NCI-H1105 (cell line): ENCODE measurements at regions not wholly inside any gene's neighbourhood (a gene's known extent, or its start where the extent isn't known, plus 50 kb on each side); places are given as distances from the start of the nearest gene placed in this dataset.
"Not testable (repeated sequence)": the region's sequence is repeated elsewhere in the genome, so short reads cannot be mapped to it uniquely, and the experiment has no call there.

Experiments used
- DNase-seq: peaks from one replicate; lab custom pipeline; 2025; lab: John Stamatoyannopoulos, UW

DNA sequence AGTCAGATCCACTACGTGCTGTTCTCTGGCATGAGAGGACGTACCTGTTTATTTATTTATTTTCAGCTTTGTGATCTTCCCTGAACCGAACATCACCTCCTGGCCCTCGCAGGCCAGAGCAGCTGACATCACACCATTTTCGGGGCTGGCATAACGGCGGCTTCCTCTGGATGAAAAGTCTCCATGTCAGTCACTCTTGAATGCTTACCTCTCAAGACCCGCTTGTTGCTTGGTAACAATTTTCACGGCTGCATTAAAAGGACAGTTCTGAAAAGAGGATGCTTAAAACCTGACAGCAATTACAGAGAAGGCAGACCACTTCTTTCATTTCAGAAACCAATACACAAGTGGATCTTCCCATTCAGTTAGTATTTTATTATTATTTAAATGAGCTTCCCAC, 159.8 kb upstream of the CDH4 start:
- DNase-seq = no peak

DNA sequence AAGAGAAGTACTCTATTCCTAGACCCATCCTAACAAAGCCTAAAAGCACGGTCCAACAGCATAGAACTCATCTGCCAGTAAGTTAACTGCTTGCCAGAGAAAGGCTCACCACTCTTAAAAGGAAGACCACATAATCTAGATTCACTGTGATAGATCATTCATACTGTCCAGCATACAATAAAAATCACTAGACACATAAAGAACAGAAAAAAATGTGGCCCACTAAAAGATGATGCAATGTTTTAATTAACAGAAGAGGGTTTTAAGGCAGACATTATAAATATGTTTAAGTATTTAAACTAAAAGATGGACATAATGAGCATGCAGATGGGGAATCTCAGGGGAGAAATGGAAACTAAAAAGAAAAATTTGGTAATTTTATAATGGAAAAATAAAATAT, 157.5 kb upstream of the CDH4 start:
- DNase-seq = no peak

DNA sequence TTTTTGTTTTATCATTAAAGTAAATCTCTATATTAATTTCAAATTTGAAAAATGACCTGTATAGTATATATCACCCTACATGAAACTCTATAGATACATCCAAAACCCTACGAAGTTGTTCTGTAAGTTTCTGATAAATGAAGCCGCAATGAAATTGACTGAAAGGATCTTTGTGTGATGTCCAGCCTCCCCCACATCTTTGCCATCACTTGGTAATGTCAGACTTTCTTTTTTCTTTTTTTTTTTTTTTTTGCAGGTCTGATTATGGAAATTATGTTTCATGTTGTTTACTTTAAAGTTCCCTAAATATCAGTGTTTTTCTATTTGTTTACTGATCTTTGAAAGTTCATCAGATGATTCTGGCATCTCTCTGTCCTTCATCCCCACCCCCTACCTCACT, 155.6 kb upstream of the CDH4 start:
- no peak for DNase-seq

DNA sequence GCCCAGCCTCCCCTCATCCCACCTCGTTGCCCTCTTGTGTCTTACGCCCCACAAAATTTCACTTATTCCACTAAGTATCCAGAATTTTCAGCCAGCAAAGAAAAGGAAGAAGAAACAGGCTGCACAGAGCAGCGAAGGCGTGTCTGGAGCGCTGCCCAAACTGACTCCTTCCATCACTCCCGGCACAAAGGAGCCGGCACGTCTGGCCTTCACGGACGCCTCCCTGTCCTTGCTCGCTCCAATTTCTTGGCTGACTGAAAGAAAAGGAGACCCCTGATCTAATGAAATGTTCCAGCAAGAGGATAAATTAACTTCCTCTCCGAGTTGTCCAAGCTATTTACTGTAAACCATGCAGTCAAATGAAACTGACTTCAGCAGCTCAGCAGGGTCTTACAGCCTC, 152.3 kb upstream of the CDH4 start:
- no peak for DNase-seq

DNA sequence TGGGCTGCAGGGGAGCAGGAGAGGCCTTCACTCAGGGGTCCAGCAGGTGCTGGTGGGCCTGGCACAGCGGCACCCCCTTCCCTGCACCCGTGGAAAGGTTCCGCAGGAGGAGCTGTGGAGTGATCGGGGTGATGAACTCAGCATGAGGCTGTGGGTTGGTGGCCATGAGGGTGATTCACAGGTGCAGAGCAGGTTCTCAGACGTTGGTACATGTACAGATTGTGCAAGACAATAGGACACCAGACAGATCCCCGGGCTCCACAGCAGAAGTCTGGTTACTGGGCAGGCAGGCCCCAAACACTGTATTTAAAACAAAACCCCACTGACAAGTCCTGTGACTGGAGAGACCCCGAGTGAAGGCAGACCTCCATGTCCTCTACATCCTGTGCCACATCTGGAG, 151.6 kb upstream of the CDH4 start:
- no peak for DNase-seq

DNA sequence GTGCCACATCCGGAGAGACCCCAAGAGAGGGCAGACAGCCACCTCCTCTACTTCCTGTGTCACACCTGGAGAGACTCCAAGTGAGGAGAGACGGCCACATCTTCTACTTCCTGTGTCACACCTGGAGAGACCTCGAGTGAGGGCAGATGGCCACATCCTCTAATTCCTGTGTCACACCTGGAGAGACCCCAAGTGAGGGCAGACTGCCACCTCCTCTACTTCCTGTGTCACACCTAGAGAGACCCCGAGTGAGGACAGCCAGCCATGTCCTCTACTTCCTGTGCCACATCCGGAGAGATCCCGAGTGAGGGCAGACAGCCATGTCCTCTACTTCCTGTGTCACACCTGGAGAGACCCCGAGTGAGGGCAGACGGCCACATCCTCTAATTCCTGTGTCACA, 150.7 kb upstream of the CDH4 start:
- not testable (repeated sequence) for DNase-seq

DNA sequence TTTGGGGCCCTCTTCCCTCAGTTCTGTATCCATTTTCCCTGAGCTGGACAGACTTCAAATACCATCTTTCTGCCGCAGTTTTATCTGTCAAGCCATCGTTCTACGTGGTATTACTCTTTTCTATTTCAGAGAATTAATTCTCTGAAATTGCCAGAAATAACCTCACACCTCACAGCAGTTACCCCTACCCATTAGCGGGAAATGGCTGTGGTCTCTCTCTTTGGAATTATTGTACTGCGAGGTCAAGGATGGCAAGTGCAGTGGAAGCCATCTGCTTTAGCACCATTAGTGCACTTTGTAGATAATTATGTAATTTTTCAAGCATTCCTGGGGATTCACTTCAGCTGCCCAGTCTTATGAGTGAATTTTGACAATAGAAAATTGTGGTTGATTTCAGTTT, 147.8 kb upstream of the CDH4 start:
- no peak for DNase-seq

DNA sequence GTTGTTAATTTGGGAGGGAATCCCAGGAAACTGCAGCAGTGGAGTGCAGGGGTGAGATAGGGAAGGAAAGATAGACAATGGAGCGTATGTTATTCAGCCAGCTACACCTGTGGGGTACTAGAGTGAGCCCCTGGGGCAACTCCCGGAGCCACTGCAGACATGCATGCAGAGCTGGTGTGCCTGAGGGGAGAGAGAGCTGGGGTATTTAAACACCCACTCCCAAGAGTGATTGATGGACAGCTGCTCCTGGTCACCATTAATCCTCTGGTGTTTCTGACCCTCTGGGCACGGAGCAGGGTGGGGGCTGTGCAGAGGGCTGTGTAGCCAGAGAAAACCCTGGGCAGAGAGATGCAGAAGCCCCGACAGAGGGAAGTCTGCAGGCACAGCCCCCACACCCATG, 146.7 kb upstream of the CDH4 start:
- no peak for DNase-seq

DNA sequence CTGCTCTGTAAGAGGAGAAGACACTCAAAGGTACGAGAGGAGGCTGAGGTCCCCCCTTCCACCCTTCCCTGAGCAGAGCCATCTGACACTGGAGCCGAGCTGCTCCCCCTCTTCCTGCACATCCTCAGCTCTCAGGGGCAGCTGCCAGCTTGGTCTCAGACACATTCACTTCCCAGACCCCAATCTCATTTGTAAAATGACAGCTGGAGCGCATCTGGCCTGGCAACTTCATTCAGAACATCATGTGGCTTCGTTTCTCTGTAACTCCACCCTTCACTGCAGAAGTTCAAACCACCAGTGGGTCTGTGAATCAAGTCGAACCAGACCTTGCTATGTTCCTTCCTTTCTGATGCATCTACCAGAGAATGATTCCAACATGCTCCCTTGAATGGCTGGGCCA, 145.6 kb upstream of the CDH4 start:
- no peak for DNase-seq

DNA sequence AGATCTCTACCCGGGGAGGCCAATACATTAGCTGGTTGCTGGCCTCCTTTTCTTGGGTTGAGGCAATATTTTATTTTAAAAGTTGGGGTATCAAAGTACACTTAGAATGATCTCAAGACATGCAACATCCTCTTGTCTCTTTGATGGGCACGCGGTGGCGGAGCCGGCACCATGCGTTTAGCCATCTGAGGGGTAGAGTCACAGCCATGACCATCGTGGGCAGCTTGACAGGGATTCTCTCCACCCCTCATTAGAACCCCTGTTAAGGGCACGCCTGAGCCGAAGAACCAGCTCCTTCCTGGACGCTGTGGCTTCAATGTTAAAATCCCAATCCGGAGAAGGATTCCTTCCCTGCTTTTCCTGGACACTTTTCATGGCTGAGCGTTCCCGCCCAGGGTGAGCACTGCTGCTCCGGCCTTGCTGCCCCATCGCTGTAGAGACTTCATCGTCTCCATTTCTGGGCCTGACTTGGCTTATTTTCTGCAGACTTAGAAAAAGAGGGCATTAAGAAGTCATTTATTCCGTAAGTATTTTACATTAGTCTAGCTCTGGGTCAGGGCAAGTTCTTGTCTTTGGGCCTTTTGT, 142.7 kb upstream of the CDH4 start:
- DNase-seq = no peak

DNA sequence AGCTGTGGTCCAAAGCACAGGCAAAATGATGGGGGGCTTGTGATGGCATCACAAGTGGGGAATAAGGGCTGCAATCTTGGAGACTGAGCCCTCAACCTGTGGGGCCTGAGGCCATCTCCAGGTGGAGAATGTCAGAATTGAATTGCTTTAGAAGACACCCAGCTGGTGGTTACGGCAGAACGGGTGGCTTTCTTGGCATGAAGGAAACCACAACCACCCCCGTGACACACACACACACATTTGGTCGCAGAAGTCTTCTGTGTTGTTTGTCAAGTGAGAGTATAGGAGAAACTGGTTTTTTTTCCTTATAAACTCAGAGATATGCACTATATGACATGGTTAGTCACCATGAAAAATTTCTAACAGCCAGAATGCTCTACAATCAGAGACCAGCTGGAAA, 139.5 kb upstream of the CDH4 start:
- DNase-seq = no peak

DNA sequence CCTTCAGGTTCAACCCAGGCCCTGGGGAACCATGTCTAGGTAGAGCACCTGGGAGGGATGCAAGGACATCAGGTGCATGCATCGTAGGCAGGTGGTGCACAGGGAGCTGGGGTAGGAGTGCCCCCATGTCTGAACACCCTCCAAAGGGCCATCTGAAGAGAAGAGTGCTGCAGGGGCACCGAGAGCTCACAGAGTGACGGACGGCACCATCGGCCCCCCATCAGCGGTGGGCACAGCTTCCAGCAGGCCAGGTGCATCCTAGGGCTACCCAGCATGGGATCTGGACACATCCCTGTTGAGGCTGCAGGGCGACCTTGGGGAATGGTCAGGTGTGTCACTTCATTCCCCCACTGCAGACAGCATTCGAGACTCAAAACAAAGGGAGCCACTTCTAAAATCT, 138.3 kb upstream of the CDH4 start:
- no peak for DNase-seq

DNA sequence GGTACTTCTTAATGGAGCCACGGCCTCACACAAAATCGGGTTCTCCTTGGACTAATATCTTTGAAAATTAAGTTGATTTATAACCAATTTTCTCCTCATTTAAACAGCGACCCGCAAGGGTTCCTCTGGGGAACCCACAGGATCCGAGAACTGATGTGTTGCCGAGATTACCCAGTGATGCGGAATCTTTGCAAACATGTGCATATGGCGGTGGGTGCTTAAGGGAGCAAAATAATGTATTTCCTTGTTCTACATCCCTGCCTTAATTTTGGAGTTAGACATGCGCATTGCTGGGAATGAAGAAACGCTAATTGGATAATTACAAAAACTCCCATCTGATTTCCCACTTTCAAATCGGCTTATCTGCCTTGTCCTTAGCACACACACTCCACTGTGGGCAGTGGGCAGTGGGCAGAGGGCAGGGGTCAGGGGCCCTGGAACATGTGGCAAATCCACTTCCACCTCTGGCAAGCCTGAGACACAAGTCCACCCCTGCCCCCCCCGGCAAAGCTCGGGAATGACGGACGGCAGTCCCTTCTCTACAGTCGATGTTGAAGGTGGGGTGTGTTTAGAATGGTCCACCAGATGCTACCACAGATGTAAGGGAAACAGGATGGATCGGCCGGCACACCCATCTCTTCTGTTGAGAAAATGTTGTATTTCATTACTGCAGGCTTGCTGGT, 137.4 kb upstream of the CDH4 start:
- no peak for DNase-seq

DNA sequence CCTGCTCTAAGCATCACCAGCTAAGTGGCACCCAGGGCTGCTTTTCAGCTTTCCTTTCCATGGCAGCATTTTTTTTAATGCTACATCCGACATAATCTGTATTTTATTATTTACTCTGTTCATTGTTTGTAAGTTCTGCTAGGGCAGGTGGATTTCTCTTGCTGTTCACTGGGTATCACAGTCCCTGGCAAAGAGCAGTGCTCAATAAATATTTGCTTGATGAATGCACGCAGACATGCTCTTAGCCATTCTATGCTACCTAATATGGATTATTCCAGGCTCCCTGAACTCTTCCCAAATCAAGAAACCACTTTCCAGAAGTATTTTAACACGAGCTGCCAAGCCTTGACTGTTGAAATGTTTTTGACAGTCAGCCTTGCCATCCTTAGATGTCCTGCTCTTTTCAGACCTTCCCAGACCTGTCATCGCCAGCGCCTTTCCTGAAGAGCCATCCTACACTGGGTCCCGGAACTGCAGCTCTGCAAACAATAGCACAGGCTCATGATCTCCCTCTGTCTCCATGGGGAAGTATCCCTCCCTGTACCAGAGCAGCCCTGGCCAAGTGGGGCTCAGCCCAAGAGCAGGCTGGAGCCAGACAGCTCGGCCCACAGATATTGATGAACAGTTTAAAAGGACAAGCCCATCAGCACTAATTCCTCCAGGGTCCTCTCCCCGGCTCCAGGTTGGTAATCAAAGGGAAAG, 136.5 kb upstream of the CDH4 start:
- no peak for DNase-seq

DNA sequence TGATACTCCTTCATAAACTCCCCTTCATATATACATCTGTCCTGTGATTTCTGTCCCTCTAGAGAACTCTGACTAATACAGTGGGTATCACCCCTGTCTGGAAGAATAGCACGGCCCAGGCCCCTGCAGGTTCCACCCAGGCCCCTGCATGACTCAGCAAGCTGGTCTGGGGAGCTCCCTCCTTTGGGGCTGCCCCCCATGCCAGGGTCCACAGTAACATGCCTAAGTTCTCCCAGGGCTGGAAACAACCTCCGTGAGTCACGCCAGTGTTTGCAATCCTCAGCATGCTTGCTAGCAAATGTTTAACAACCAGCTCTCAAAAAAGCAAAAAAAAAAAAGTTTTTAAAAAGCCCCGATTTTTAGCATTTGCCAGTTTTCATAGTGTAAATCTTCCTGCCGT, 134.3 kb upstream of the CDH4 start:
- no peak for DNase-seq

DNA sequence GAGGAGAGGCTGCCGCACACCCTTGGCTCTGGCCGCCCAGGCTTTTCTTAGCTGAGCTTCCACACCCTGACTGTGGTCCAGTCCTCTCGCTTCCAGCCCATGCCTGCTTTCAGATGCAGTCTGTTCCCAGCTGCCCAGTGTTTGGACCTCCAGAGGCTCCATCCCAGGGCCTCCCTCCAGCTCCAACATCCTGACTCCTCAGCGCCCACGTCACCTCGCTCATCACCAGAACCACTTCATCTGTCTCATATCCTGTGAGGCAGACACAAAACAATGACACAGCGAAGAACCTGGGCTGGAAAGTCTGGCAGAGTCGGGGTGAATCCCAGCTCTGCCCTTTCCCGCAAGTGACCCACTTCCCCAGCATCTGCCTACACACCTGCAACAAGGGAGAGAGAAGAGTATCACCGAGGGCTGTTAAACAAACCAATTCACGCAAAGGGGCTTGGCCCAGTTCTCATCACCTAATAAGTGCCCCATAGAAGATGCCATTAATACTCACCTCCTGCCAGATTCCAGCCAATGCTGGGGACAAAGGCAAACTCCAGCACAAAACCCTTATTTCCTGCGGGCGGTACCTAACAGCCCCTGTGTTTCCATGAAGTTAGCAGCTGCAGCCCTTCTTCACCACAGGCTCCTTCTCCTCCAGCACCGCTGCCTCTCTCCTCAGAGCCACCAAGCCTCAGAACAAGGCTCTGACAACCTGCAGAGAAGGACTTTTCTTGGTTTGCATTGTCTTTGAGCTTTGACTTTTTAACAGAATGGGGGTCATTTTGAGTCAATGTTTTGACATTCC, 133.4 kb upstream of the CDH4 start:
- no peak for DNase-seq

DNA sequence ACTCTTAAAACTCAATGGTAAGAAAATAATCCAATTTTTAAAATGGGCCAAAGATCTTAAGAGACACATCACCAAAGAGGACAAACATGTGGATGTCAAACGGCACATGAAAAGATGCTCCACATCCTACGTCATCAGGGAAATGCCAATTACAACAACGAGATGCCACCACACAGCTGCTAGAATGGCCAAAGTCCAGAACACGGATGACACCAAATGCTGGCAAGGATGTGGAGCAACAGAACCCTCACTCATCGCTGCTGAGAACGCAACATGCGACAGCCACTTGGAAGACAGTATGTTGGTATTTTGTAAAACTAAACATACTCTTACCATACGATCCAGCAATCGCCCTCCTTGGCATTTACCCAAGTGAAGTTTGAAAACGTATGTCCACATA, 132.8 kb upstream of the CDH4 start:
- no peak for DNase-seq

DNA sequence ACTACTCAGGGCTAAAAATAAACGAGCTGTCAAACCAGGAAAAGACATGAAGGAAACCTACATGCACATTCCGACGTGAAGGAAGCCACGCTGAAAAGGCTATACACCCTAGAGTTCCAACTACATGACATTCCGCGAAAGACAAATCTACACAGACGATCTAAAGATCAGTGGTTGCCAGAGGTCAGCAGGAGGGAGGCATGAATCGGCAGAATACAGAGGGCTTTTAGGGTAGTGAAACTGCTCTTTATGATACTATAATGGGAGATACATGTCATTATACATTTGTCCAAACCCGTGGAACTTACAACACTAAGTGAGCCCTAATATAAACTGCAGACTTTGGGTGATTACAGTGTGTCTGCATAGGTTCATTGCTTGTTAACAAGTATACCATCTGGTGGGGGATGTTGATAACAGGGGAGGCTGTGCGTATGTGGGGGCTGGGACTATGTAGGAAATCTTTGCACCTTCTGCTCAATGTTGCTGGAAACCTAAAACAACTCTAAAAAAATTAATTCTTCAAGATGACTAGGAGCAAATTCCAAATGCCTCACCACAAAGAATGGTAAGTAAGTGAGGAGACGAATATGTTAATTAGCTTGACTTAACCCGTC, 132.2 kb upstream of the CDH4 start:
- DNase-seq = no peak

DNA sequence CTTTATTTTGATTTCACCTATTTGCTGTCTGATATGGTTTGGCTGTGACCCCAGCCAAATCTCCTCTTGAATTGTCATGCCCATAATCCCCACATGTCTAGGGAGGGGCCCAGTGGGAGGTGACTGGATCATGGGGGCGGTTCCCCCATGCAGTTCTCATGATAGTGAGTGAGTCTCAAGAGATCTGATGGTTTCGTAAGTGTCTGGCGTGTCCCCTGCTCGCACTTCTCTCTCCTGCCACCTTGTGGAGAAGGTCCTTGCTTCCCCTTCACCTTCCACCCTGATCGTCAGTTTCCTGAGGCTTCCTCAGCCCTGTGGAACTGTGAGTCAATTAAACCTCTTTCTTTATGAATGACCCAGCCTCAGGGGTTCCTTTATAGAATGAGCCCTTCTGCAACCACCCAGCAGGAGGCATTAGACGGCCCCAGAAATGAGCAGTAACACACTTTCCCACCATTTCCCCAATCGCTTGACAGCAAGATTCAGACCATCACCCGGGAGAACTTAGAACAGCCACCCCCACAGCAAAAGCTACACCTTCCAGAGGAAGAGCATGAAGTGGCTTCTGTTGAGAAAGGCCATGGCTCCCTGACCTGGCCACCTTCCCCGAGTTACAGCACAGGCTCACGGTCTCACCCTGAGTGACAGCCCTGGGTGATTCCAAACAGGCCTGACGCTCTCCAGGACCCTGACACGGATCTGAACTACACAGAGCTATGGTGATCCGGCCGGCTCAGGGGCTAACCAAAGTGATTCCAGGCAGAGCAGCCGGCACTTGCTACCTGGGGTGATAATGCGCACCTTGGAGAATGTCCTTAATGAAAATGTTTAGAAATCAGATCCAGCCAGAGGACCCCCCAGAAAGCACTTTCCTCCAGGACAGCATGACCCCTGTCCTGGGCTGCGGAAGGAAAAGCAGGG, 131.2 kb upstream of the CDH4 start:
- DNase-seq = peak; percentile 61

DNA sequence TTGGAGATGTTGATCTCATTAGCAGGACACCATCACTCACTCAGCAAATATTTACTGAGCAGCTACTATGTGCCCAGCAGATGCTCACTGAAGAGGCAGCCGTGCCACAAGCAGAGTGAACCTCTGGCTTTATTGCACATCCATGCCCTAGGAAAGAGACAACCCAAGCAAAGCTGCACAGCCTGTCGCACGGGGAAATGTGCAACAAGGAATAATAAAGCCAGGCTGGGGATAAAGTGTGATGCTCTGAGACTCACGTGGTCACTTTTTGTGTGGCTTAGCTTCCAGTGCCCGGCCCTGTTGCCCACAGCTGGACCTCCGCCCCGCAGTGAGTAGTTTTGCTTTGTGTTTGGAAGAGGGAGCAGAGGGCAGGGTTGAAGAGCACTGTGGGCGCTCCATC, 130.4 kb upstream of the CDH4 start:
- no peak for DNase-seq

DNA sequence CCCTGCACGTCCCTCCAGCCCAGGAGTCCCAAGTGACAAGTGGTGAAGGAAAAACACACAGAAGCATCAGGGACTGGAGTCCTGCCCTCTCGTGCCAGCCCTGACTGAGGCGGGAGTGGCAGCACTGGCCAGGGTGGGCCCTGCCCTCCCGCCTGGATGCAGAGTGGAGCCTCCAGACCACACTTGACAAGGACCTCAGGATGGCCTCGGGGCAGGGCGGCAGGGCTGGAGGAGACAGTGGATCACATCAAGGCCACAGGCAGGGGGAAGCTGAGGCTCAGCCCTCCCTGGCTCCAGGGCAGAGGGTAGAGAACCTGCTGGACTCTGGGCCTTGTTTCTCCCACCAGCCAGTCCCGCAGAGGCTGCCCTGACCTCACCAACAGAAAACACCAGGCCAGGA, 128.8 kb upstream of the CDH4 start:
- no peak for DNase-seq
